Fibroblast of pulmonary artery (primary cell): ENCODE measurements at regions not wholly inside any gene's neighbourhood (a gene's known extent, or its start where the extent isn't known, plus 50 kb on each side); places are given as distances from the start of the nearest gene placed in this dataset.
A peak's percentile ranks its signal among the peaks of the same experiment; 100 is the strongest.

Experiments used
- DNase-seq: peaks from one replicate; pipeline ENCODE4 v3.0.0-alpha.2; 2010; ENCODE audit warnings: low read depth
- H3K4me3 ChIP-seq: replicated peaks from 2 replicates; pipeline ENCODE4 v1.5.1; 2011; ENCODE audit warnings: low read depth, mild to moderate bottlenecking, control low read depth, low read length, moderate library complexity
- TF ChIP-seq, protein P1 (sequence below): IDR thresholded peaks from 2 replicates; pipeline ENCODE4 v1.5.1; 2011; ENCODE audit warnings: mild to moderate bottlenecking, control low read depth, low read length, inconsistent platforms; ENCODE audit errors: missing control alignments

GRCh38 chr11:105492010-105492409 lies 117.9 kb upstream of the GRIA4 start:
- no peak overlapping the region for H3K4me3 ChIP-seq
- TF ChIP-seq, protein P1, sequence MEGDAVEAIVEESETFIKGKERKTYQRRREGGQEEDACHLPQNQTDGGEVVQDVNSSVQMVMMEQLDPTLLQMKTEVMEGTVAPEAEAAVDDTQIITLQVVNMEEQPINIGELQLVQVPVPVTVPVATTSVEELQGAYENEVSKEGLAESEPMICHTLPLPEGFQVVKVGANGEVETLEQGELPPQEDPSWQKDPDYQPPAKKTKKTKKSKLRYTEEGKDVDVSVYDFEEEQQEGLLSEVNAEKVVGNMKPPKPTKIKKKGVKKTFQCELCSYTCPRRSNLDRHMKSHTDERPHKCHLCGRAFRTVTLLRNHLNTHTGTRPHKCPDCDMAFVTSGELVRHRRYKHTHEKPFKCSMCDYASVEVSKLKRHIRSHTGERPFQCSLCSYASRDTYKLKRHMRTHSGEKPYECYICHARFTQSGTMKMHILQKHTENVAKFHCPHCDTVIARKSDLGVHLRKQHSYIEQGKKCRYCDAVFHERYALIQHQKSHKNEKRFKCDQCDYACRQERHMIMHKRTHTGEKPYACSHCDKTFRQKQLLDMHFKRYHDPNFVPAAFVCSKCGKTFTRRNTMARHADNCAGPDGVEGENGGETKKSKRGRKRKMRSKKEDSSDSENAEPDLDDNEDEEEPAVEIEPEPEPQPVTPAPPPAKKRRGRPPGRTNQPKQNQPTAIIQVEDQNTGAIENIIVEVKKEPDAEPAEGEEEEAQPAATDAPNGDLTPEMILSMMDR: no peak
- DNase-seq: no peak

DNA sequence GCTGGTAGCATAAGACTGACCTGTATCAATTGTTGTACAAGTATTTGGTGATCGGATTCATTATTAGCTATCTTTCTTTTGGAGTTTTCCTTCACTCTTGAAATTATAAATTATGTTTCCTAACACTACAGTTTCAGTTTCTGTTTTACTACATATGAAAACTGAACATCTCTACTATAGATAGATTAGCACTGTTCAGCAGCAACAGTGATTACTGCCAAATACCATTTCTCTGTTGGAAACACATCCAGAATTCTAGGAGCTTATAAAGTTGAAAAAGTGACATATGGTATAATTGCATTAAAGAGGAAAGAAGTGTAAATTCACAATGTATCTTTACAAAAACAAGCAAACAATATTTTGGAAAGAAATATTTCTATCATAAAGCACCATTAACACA lies 118.5 kb upstream of the GRIA4 start:
- TF ChIP-seq, protein P1: no peak
- no peak for DNase-seq
- H3K4me3 ChIP-seq: no peak overlapping the region

DNA sequence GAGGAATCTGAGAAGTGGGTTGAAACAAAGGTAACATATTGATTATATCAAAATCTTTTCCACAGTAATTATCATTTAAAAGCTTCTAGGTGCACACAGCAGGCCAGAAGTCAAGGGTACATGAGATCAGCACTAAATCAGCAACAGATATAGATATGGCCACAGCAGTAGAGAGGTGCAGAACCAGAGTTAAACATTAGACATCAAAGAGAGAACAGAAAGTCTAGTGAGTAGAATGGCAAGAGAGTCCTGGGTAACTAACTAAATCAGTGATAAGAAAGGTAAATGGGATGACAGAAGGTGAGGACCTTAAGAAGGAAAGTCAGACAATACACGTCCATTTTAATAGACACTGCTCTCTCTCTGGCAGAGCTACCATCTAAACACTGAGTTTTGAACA lies 119.5 kb upstream of the GRIA4 start:
- TF ChIP-seq, protein P1: no peak
- no peak overlapping the region for H3K4me3 ChIP-seq
- no peak for DNase-seq

DNA sequence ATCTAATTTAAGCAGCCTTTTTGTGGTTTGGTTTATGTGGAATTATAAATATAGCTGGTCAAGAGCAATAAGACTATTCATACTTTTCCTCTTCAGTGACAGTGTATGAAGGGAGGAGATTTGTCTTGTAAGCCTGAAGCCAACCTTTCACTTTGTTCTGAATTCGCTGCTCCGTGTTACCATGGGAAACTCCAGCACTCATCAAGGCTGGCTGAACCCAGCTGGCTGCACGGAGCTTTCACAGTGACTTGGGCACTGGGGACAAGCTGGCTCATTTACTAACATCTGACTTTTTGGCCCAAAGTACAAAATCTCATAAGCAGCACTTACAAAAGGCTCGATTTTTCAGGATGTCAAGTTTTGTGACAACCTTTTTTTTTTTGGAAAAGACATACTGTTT lies 120.4 kb upstream of the GRIA4 start:
- no peak overlapping the region for H3K4me3 ChIP-seq
- peak; percentile 35 for DNase-seq
- TF ChIP-seq, protein P1: no peak

GRCh38 chr11:105486929-105487328 lies 122.9 kb upstream of the GRIA4 start:
- DNase-seq: no peak
- TF ChIP-seq, protein P1: no peak
- no peak overlapping the region for H3K4me3 ChIP-seq

DNA sequence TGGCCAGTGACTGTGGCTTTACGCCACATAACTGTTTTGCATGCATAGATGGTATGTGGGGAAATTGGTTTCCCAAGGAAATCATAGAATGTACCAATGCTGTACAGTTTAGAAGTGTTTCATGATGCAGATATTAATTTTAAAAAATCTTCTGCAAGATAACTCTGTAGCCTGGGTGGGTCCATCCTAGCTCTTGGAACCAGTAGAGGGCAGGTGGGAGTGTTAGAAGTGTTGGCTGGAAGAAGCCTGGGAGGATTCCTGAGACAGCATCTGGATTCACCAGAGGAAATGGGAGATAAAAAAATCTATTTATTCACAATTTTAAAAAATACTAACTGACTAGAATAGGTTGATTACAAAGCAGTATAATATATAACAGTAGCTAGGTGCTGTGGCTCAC lies 139.9 kb upstream of the GRIA4 start:
- DNase-seq: no peak
- TF ChIP-seq, protein P1: no peak
- no peak overlapping the region for H3K4me3 ChIP-seq

GRCh38 chr11:105468154-105468553 lies 141.7 kb upstream of the GRIA4 start:
- TF ChIP-seq, protein P1: no peak
- DNase-seq: peak; percentile 51
- no peak overlapping the region for H3K4me3 ChIP-seq
